ENCODE measurements at regions not wholly inside any gene's neighbourhood (a gene's known extent, or its start where the extent isn't known, plus 50 kb on each side); places are given as distances from the start of the nearest gene placed in this dataset.

- H3K4me3 ChIP-seq = no peak overlapping the region
- intact Hi-C loops (cut with DNase I) = no loop called here
- TF ChIP-seq, protein P1, sequence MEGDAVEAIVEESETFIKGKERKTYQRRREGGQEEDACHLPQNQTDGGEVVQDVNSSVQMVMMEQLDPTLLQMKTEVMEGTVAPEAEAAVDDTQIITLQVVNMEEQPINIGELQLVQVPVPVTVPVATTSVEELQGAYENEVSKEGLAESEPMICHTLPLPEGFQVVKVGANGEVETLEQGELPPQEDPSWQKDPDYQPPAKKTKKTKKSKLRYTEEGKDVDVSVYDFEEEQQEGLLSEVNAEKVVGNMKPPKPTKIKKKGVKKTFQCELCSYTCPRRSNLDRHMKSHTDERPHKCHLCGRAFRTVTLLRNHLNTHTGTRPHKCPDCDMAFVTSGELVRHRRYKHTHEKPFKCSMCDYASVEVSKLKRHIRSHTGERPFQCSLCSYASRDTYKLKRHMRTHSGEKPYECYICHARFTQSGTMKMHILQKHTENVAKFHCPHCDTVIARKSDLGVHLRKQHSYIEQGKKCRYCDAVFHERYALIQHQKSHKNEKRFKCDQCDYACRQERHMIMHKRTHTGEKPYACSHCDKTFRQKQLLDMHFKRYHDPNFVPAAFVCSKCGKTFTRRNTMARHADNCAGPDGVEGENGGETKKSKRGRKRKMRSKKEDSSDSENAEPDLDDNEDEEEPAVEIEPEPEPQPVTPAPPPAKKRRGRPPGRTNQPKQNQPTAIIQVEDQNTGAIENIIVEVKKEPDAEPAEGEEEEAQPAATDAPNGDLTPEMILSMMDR (IDR thresholded peaks at IDR 0.05) = no peak
- no peaks in the 10 kb centered on the region for H3K36me3 ChIP-seq
- ATAC-seq (no peak), DNase-seq (no peak)
- no peaks in the 10 kb centered on the region for H3K9me3 ChIP-seq
- no peaks in the 10 kb centered on the region for H3K27me3 ChIP-seq
- H3K27ac ChIP-seq = no peak overlapping the region
- H3K4me1 ChIP-seq = no peaks in the 10 kb centered on the region
These were observed 329.4 kb upstream of the CTNNB1 start for GRCh38 chr3:40869939-40870338.

- intact Hi-C loops (cut with DNase I) = no loop called here
- no peak for DNase-seq
- no peak overlapping the region for H3K4me3 ChIP-seq
- H3K4me1 ChIP-seq = peaks cover 0 to 3% of the 10 kb centered on the region in 2 donors
- no peaks in the 10 kb centered on the region for H3K27me3 ChIP-seq
- no peak overlapping the region for H3K27ac ChIP-seq
- H3K9me3 ChIP-seq = no peaks in the 10 kb centered on the region
- H3K36me3 ChIP-seq = no peaks in the 10 kb centered on the region
- TF ChIP-seq, protein P1 (IDR thresholded peaks at IDR 0.05) = no peak
- no peak for ATAC-seq
These were observed 327.9 kb upstream of the CTNNB1 start for GRCh38 chr3:40871394-40871793.

GRCh38 chr3:40872258-40872920 lies 326.9 kb upstream of the CTNNB1 start:
- Histone ChIP-seq H3K4me1 (peaks cover 5 to 13% of the 10 kb centered on the region in 2 donors), H3K27me3 (no peaks in the 10 kb centered on the region), H3K9me3 (no peaks in the 10 kb centered on the region), H3K4me3 (no peak overlapping the region), H3K36me3 (no peaks in the 10 kb centered on the region), H3K27ac (no peak overlapping the region)
- ATAC-seq (no peak), DNase-seq (no peak)
- intact Hi-C loops (cut with DNase I) = no loop called here
- TF ChIP-seq, protein P1 (IDR thresholded peaks at IDR 0.05) = no peak

GRCh38 chr3:40873476-40873875 lies 325.8 kb upstream of the CTNNB1 start:
- H3K4me1 ChIP-seq = peaks cover 12 to 23% of the 10 kb centered on the region in 2 donors
- no peak overlapping the region for H3K27ac ChIP-seq
- no peaks in the 10 kb centered on the region for H3K9me3 ChIP-seq
- H3K27me3 ChIP-seq = no peaks in the 10 kb centered on the region
- no peaks in the 10 kb centered on the region for H3K36me3 ChIP-seq
- intact Hi-C loops (cut with DNase I) = no loop called here
- no peak overlapping the region for H3K4me3 ChIP-seq
- DNase-seq (no peak), ATAC-seq (no peak)
- TF ChIP-seq, protein P1 (IDR thresholded peaks at IDR 0.05) = no peak

GRCh38 chr3:40873934-40874699 lies 325.2 kb upstream of the CTNNB1 start:
- intact Hi-C loops (cut with DNase I) = no loop called here
- TF ChIP-seq, protein P1 (IDR thresholded peaks at IDR 0.05) = no peak
- DNase-seq (no peak), ATAC-seq (no peak)
- no peaks in the 10 kb centered on the region for H3K36me3 ChIP-seq
- no peak overlapping the region for H3K27ac ChIP-seq
- H3K27me3 ChIP-seq = no peaks in the 10 kb centered on the region
- H3K4me1 ChIP-seq = peaks cover 18 to 28% of the 10 kb centered on the region in 2 donors
- H3K9me3 ChIP-seq = no peaks in the 10 kb centered on the region
- H3K4me3 ChIP-seq = no peak overlapping the region

Measured in left lung (tissue), 4 donors.